WI38 (cell line): ENCODE measurements at regions not wholly inside any gene's neighbourhood (a gene's known extent, or its start where the extent isn't known, plus 50 kb on each side); places are given as distances from the start of the nearest gene placed in this dataset.
"Not testable (repeated sequence)": the region's sequence is repeated elsewhere in the genome, so short reads cannot be mapped to it uniquely, and the experiment has no call there.

ENCODE experiments used
- H3K4me3 ChIP-seq: 2 replicates; pipeline ENCODE4 v1.5.1; 2011; ENCODE audit warnings: low read depth, mild to moderate bottlenecking, control low read depth, low read length
- CTCF ChIP-seq: IDR thresholded peaks from 2 replicates; pipeline ENCODE4 v1.5.1; 2012; ENCODE audit warnings: low read depth, mild to moderate bottlenecking, control low read depth, low read length

GRCh38 chr12:105445649-105446048, 115.2 kb downstream of the C12orf75 start:
- no peak overlapping the region for H3K4me3 ChIP-seq
- no peak for TF ChIP-seq CTCF

- not testable (repeated sequence) for H3K4me3 ChIP-seq
These were observed 116.0 kb downstream of the C12orf75 start for GRCh38 chr12:105446460-105446859.

DNA sequence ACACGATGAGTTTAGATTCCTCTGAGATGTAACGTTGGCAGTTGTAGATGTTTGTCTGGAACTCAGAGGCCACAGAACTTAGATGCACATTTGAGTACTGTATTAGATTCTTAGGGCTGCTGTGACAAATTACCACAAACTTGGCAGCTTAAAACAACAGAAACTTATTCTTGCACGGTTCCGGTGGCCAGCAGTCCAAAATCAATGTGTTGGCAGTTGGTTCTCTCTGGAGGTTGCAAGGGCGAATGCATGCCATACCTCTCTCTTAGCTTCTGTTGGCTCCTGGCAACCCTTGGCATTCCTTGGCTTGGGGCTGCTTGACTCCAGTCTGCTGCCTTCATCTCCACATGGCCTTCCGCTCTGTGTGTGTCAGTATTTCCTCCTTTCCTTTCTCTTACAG, 118.9 kb downstream of the C12orf75 start:
- no peak overlapping the region for H3K4me3 ChIP-seq
- no peak for TF ChIP-seq CTCF

DNA sequence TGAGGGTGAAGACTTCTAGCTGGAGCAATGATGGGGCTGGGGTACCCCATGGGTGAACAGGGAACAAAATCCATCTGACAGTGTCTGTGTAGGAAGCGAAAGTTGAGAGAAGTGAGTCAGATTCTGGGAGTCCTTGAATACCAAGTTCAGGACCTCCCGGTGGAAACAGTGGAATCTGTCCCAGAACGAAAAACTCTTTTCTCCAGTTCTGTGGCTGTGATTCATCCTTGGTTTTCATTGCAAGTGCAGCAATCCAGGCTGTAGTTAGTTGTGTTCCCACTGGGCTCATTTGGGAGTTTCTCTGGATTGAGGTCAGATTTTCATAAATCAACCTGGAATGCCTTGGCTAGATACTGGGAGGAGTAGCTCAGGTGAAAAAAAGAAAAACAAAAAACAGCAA, 120.7 kb downstream of the C12orf75 start:
- no peak overlapping the region for H3K4me3 ChIP-seq

DNA sequence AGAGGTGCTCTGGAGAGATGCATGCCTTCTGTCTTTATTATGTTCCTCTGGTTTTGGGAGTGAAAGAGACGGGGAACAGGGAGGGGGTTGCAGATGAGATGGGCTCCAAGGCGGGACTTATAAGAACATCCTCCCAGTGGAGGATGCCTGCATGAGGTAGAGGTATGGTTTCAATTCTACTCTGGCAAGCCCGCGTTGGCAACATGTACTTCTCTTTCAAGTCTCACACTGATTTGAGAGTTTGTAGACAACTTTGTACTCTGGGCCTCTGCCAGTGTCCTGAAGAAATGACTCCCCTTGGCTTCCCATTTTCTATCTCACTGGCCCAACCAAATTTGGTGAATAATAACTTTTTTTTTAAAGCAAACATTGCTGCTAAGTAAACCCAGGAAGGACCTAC, 121.3 kb downstream of the C12orf75 start:
- H3K4me3 ChIP-seq: no peak overlapping the region
- no peak for TF ChIP-seq CTCF

More for the DNA sequence above, 120.7 kb downstream of the C12orf75 start:
- no peak for TF ChIP-seq CTCF

DNA sequence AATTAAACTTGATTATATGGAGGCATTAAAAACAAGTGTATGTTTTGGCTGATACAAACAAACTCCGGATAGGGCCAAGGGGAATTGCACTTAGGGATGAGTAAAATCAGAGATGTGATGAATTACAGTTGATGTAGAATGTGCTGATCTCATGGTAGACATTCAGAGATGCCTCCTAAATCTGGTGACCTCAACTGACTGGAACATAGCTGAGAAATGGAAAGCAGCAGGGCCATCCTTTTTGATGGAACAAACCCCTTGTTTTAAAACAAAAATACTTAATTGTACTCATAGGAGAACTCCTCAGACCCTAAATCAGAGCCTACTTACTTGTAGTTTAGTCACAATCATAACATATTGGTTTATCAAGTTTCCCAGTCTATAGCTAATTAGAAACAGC, 122.8 kb downstream of the C12orf75 start:
- no peak for TF ChIP-seq CTCF
- H3K4me3 ChIP-seq: no peak overlapping the region

DNA sequence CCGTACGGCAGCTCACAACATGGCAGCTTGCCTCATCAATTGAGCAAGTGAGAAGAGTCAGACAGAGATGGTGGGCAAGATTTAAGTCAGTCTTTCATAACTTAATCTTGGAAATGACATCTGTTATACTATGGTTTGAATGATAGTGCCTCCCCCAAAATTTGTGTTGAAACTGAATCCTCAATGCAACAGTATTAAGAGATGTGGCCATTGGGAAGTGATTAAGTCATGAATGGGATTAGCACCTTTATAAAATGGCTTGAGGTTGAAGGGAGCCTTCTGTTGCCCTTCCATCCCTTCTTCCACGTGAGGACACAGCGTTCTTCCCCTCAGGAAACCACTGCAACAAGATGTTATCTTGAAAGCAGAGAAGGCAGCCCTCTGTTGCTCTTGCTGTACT, 124.2 kb downstream of the C12orf75 start:
- no peak for TF ChIP-seq CTCF
- no peak overlapping the region for H3K4me3 ChIP-seq

- no peak for TF ChIP-seq CTCF
- H3K4me3 ChIP-seq: no peak overlapping the region
These were observed 124.8 kb downstream of the C12orf75 start for GRCh38 chr12:105455261-105455660.
